HFFc6 (cell line): ENCODE measurements at regions not wholly inside any gene's neighbourhood (a gene's known extent, or its start where the extent isn't known, plus 50 kb on each side); places are given as distances from the start of the nearest gene placed in this dataset.

Experiments
- DNase-seq: peaks from one replicate; pipeline ENCODE4 v3.0.0-alpha.2; 2018
- H3K27ac Mint-ChIP-seq: 2 replicates; pipeline ENCODE4 v1.8.0; 2020; ENCODE audit warnings: mild to moderate bottlenecking, mixed read lengths
- H3K27me3 Mint-ChIP-seq: 2 replicates; pipeline ENCODE4 v1.8.0; 2021; ENCODE audit warnings: mild to moderate bottlenecking, moderate library complexity, mixed read lengths; ENCODE audit not compliant: insufficient read depth
- H3K36me3 Mint-ChIP-seq: 2 replicates; pipeline ENCODE4 v1.8.0; 2021; ENCODE audit warnings: low read depth, mixed read lengths
- H3K4me1 Mint-ChIP-seq: 2 replicates; pipeline ENCODE4 v1.8.0; 2020; ENCODE audit warnings: low read depth, mixed read lengths
- H3K4me3 Mint-ChIP-seq: 2 replicates; pipeline ENCODE4 v1.8.0; 2020; ENCODE audit warnings: mild to moderate bottlenecking, moderate library complexity, mixed read lengths
- H3K9me3 Mint-ChIP-seq: 2 replicates; pipeline ENCODE4 v1.8.0; 2020; ENCODE audit warnings: mild to moderate bottlenecking, mixed read lengths
- TF ChIP-seq, protein P1 (sequence below): fragments of 200-600 bp; sonication (generic); IDR thresholded peaks from 2 replicates; pipeline ENCODE4 v1.5.0; 2021; ENCODE audit warnings: antibody characterized with exemption, mild to moderate bottlenecking

DNA sequence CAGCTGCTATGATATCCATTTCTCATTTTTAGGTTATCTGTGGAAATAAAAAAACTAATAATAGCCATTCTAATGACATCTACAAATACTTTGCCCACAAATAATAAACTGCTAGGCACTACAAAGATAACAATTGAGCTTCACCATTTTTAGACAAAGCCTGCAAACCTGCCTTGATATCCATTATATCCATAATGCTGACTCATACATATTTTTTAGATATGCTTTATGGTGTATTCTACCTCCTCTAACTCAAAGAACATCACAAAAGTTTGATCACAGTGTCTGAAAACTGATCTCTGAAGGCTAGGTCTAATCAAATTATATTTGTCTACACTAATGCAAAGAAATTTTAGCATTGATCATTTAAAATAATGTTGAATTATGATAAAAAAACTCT is 138.4 kb downstream of the HNMT start:
- H3K9me3 Mint-ChIP-seq: peaks cover 13% of the 10 kb centered on the region
- no peak overlapping the region for H3K27ac Mint-ChIP-seq
- TF ChIP-seq, protein P1, sequence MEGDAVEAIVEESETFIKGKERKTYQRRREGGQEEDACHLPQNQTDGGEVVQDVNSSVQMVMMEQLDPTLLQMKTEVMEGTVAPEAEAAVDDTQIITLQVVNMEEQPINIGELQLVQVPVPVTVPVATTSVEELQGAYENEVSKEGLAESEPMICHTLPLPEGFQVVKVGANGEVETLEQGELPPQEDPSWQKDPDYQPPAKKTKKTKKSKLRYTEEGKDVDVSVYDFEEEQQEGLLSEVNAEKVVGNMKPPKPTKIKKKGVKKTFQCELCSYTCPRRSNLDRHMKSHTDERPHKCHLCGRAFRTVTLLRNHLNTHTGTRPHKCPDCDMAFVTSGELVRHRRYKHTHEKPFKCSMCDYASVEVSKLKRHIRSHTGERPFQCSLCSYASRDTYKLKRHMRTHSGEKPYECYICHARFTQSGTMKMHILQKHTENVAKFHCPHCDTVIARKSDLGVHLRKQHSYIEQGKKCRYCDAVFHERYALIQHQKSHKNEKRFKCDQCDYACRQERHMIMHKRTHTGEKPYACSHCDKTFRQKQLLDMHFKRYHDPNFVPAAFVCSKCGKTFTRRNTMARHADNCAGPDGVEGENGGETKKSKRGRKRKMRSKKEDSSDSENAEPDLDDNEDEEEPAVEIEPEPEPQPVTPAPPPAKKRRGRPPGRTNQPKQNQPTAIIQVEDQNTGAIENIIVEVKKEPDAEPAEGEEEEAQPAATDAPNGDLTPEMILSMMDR: no peak
- no peak for DNase-seq
- H3K27me3 Mint-ChIP-seq: no peaks in the 10 kb centered on the region; the same call in none of the 2 replicates
- H3K4me1 Mint-ChIP-seq: no peaks in the 10 kb centered on the region; the same call in 1 of the 2 replicates
- H3K36me3 Mint-ChIP-seq: no peaks in the 10 kb centered on the region
- H3K4me3 Mint-ChIP-seq: no peak overlapping the region

DNA sequence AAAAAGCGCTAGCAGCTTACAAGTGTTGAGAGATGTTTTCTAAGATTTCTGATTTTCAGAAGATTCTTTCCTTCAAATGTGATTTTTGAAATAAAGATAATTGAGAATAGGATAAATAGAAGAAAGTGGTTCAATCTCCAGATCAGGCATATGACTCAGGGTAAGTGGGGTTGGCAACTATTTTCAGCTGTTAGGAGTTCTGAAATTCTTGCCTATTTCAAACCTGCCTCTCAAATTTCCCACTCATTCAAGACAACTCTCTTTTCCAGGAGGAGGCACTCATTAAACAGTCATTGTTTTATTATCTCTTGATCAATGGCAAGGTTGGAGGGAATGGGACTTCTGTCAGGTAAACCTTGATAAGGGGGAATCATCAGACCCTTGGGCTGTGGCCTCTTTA is 138.9 kb downstream of the HNMT start:
- Mint-ChIP-seq H3K4me1 (no peaks in the 10 kb centered on the region; the same call in 1 of the 2 replicates), H3K27me3 (no peaks in the 10 kb centered on the region; the same call in none of the 2 replicates), H3K36me3 (no peaks in the 10 kb centered on the region), H3K4me3 (no peak overlapping the region), H3K9me3 (peaks cover 13% of the 10 kb centered on the region), H3K27ac (no peak overlapping the region)
- TF ChIP-seq, protein P1: no peak
- no peak for DNase-seq

DNA sequence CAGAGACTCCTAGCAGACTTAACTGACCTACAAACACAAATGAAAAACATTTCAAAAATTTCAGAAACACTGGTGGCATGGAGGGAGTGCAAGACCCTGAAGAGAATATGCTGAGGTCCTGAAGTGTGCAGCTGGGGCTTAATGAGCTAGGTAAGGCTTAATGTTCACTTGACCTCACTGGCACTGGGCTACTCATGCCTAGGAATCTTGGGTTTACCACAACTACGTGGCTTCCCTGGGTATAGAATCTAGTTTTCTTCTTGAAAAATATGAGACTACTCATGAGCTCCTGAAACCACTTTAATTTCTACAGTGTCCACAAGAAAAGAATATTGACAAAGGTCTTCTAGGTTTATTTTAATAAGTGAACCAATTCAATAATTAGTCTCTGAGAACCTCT is 139.8 kb downstream of the HNMT start:
- Mint-ChIP-seq H3K9me3 (peaks cover 4% of the 10 kb centered on the region), H3K27me3 (no peaks in the 10 kb centered on the region; the same call in none of the 2 replicates), H3K27ac (no peak overlapping the region), H3K4me3 (no peak overlapping the region), H3K4me1 (no peaks in the 10 kb centered on the region; the same call in 1 of the 2 replicates), H3K36me3 (no peaks in the 10 kb centered on the region)
- TF ChIP-seq, protein P1: no peak
- DNase-seq: no peak

DNA sequence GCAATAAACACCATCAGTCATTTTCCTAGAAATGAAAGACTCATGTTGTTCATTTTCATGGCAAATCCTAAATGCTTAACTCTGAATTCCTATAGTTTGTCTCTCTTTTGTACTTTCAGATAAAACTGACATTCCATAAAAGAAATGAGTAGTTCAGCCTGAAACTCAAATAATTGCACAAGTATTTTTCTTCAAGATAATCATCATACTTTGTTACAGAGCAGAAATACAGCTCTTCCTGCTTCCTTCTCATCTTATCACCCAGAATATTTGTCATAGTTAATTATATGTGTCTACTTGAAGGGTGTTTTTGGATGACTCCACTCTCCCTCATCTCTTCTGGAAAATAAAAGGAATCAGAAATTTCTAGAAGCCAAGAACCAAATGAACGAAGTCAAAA is 141.1 kb downstream of the HNMT start:
- Mint-ChIP-seq H3K36me3 (no peaks in the 10 kb centered on the region), H3K27ac (no peak overlapping the region), H3K4me3 (no peak overlapping the region), H3K9me3 (no peaks in the 10 kb centered on the region; the same call in 1 of the 2 replicates), H3K27me3 (no peaks in the 10 kb centered on the region; the same call in 1 of the 2 replicates), H3K4me1 (no peaks in the 10 kb centered on the region; the same call in 1 of the 2 replicates)
- TF ChIP-seq, protein P1: no peak
- DNase-seq: no peak

DNA sequence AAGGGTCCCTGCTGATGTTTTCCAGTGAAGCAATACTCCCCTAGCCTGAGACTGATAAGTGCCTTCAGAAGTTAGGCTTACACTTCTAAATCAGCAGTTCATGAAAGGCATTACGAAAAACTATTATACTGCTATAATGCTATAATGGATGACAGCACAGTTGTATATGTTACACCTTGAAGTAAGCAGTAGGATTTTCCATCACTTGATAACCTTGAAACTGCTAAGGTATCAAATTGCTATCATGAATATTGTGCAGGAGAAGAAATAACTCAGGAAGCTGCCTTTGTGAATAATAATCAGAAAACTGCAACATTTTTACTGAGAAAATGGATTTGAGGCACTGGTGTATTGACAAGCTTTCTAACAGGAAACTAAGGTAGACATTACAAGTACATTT is 142.3 kb downstream of the HNMT start:
- H3K4me3 Mint-ChIP-seq: no peak overlapping the region
- DNase-seq: no peak
- no peaks in the 10 kb centered on the region for H3K36me3 Mint-ChIP-seq
- H3K27ac Mint-ChIP-seq: no peak overlapping the region
- H3K27me3 Mint-ChIP-seq: no peaks in the 10 kb centered on the region; the same call in 1 of the 2 replicates
- no peaks in the 10 kb centered on the region; the same call in 1 of the 2 replicates for H3K4me1 Mint-ChIP-seq
- TF ChIP-seq, protein P1: no peak
- no peaks in the 10 kb centered on the region; the same call in 1 of the 2 replicates for H3K9me3 Mint-ChIP-seq
